HepG2 (cell line): ENCODE measurements at regions not wholly inside any gene's neighbourhood (a gene's known extent, or its start where the extent isn't known, plus 50 kb on each side); places are given as distances from the start of the nearest gene placed in this dataset.

Experiments
- ATAC-seq: fragments of 200-7000 bp; cut with Tn5 transposase; 3 replicates; pipeline ENCODE4 v1.9.1; 2020; ENCODE audit warnings: mild to moderate bottlenecking, moderate library complexity
- BruUV-seq: library from RNA; stranded (reverse); fragments of 400-500 nt; replicated peaks from 2 replicates; lab custom pipeline; 2021; lab: Mats Ljungman, UMichigan
- CTCF ChIA-PET: fragments of 300-600 bp; formaldehyde crosslinking; extraction: SDS; loops from one replicate; lab custom pipeline; 2021; ENCODE audit warnings: low total read pairs, inconsistent platforms, low intra/inter-chr PET ratio; lab: Yijun Ruan, JAX
- POLR2A ChIA-PET: fragments of 350-600 bp; sonication (Branson Sonifier 250); formaldehyde crosslinking; loops from one replicate; lab custom pipeline; 2020; ENCODE audit warnings: antibody characterized with exemption, inconsistent platforms; lab: Yijun Ruan, JAX
- DNase-seq: peaks from one replicate; pipeline ENCODE4 v3.0.0-alpha.2; 2015; ENCODE audit warnings: low spot score
- FAIRE-seq: peaks from 3 replicates; lab custom pipeline; 2011; peaks lifted over from hg19 to GRCh38; lab: Jason Lieb, UNC
- H2AFZ ChIP-seq: one replicate; pipeline ENCODE4 v1.6.1; 2011; ENCODE audit warnings: low read length, inconsistent platforms
- H3K27ac ChIP-seq: fragments of 300-600 bp; 3 replicates; pipeline ENCODE4 v1.8.0; 2011; ENCODE audit warnings: mixed run types, mild to moderate bottlenecking, mixed read lengths, low read length, inconsistent platforms; ENCODE audit not compliant: insufficient read depth; ENCODE audit errors: extremely low read length
- H3K27me3 ChIP-seq, 2 experiments: fragments of 200-600 bp in 1 of 2; 2 replicates in 1 of 2; 3 replicates in 1 of 2; pipeline versions ENCODE4 v1.6.0 to v1.8.0; 2011; ENCODE audit warnings: low read length in 2 of 2, mild to moderate bottlenecking in 2 of 2, moderate library complexity in 2 of 2, inconsistent platforms in 1 of 2; ENCODE audit not compliant: insufficient read depth in 2 of 2, control insufficient read depth in 1 of 2
- H3K36me3 ChIP-seq, 2 experiments: fragments of 200-600 bp in 1 of 2; replicated peaks in 1 of 2; 2 replicates in 1 of 2; 3 replicates in 1 of 2; pipeline versions ENCODE4 v1.5.1 to v1.8.0; 2011; ENCODE audit warnings: low read length in 2 of 2, inconsistent platforms in 1 of 2; ENCODE audit not compliant: insufficient read depth in 2 of 2, control insufficient read depth in 1 of 2
- H3K4me1 ChIP-seq: 2 replicates; pipeline ENCODE4 v1.5.1; 2012; ENCODE audit warnings: low read length, inconsistent platforms; ENCODE audit not compliant: insufficient read depth
- H3K4me2 ChIP-seq: 2 replicates; pipeline ENCODE4 v1.6.0; 2011; ENCODE audit warnings: low read depth, low read length, inconsistent platforms
- H3K4me3 ChIP-seq, 3 experiments: fragments of 200-600 bp in 1 of 3; sonication (generic), shearing (Covaris generic) in 1 of 3; replicated peaks in 1 of 3; 2 replicates each; pipeline ENCODE4 v1.5.1; 2011 to 2016; ENCODE audit warnings: low read length in 3 of 3, inconsistent platforms in 2 of 3, low read depth in 2 of 3, mild to moderate bottlenecking in 2 of 3, control low read depth in 1 of 3, mixed read lengths in 1 of 3; ENCODE audit not compliant: insufficient read depth in 1 of 3
- H3K79me2 ChIP-seq: one replicate; pipeline ENCODE4 v1.6.1; 2011; ENCODE audit warnings: low read length, inconsistent platforms; ENCODE audit not compliant: insufficient read depth
- H3K9ac ChIP-seq: 2 replicates; pipeline ENCODE4 v1.6.0; 2011; ENCODE audit warnings: mild to moderate bottlenecking, low read depth, low read length, inconsistent platforms; ENCODE audit not compliant: insufficient read depth
- H3K9me3 ChIP-seq: 2 replicates; pipeline ENCODE4 v1.5.1; 2012; ENCODE audit warnings: mild to moderate bottlenecking, low read length
- H4K20me1 ChIP-seq: 2 replicates; pipeline ENCODE4 v1.6.0; 2011; ENCODE audit warnings: inconsistent platforms, mild to moderate bottlenecking, low read length, moderate library complexity; ENCODE audit not compliant: insufficient read depth
- DMAP1 ChIP-seq: IDR thresholded peaks from 2 replicates; pipeline ENCODE4 v1.6.1; 2016
- FOSL2 ChIP-seq: sonication (generic); formaldehyde crosslinking; IDR thresholded peaks from 2 replicates; pipeline ENCODE4 v1.4.0; 2020; ENCODE audit warnings: missing genetic modification reagents
- HNF4A ChIP-seq: sonication (generic); formaldehyde crosslinking; IDR thresholded peaks from 2 replicates; pipeline ENCODE4 v1.4.0; 2020; ENCODE audit warnings: missing genetic modification reagents
- JUN ChIP-seq: sonication (generic); formaldehyde crosslinking; IDR thresholded peaks from 2 replicates; pipeline ENCODE4 v1.4.0; 2020; ENCODE audit warnings: mild to moderate bottlenecking, missing genetic modification reagents
- KAT8 ChIP-seq: IDR thresholded peaks from 2 replicates; pipeline ENCODE4 v1.6.1; 2016; ENCODE audit warnings: missing genetic modification reagents, missing compliant biosample characterization
- MLXIP ChIP-seq: sonication (generic); formaldehyde crosslinking; IDR thresholded peaks from 2 replicates; pipeline ENCODE4 v1.9.0; 2021; ENCODE audit warnings: missing genetic modification reagents, borderline replicate concordance
- NR2F2 ChIP-seq: IDR thresholded peaks from 2 replicates; pipeline ENCODE4 v1.6.1; 2012; ENCODE audit warnings: low read depth, inconsistent platforms, borderline replicate concordance
- POLR2AphosphoS5 ChIP-seq: IDR thresholded peaks from 2 replicates; pipeline ENCODE4 v1.6.1; 2012; ENCODE audit warnings: low read depth, low read length
- RFX1 ChIP-seq: fragments of 450-650 bp; IDR thresholded peaks from 2 replicates; pipeline ENCODE4 v1.6.1; 2017
- SMAD9 ChIP-seq: sonication (generic); formaldehyde crosslinking; IDR thresholded peaks from 2 replicates; pipeline ENCODE4 v1.5.1; 2020; ENCODE audit warnings: mild to moderate bottlenecking, missing genetic modification reagents
- TEF ChIP-seq: sonication (generic); formaldehyde crosslinking; IDR thresholded peaks from 2 replicates; pipeline ENCODE4 v1.5.0; 2020; ENCODE audit warnings: missing genetic modification reagents
- ZNF3 ChIP-seq: IDR thresholded peaks from 2 replicates; pipeline ENCODE4 v1.7.0; 2017; ENCODE audit warnings: inconsistent platforms
- ZNF616 ChIP-seq: sonication (generic); formaldehyde crosslinking; IDR thresholded peaks from 2 replicates; pipeline ENCODE4 v1.5.0; 2020; ENCODE audit warnings: low read depth, mild to moderate bottlenecking, missing genetic modification reagents
- ZNF768 ChIP-seq: sonication (generic); formaldehyde crosslinking; IDR thresholded peaks from 2 replicates; pipeline ENCODE4 v1.4.0; 2020; ENCODE audit warnings: missing genetic modification reagents
- ZSCAN21 ChIP-seq: sonication (generic); formaldehyde crosslinking; IDR thresholded peaks from 2 replicates; pipeline ENCODE4 v1.8.0; 2022; ENCODE audit warnings: mild to moderate bottlenecking, missing genetic modification reagents, moderate library complexity, borderline replicate concordance
- WGBS: methylation state at CpG from one replicate; pipeline ENCODE4 v1.1.6; 2017; ENCODE audit warnings: low lambda C conversion rate; 5-methylcytosine and 5-hydroxymethylcytosine counted together
- in situ Hi-C: cut with HindIII; loops from 2 replicates; pipeline ENCODE4 v1.10.0; 2017; ENCODE audit warnings: low pct_unique_long_range_greater_than_20kb; ENCODE audit not compliant: extremely low pct_ligation_motif_present
- intact Hi-C: fragments of 100-400 bp; cut with micrococcal nuclease; formaldehyde crosslinking; loops from one replicate; pipeline ENCODE4 v1.10.0; 2022; ENCODE audit not compliant: unreplicated experiment
- TF ChIP-seq, protein P1 (sequence below): sonication (generic); formaldehyde crosslinking; IDR thresholded peaks from 2 replicates; pipeline ENCODE4 v1.5.0; 2020; ENCODE audit warnings: mild to moderate bottlenecking, missing genetic modification reagents
- TF ChIP-seq, protein P2 (sequence below): sonication (generic); formaldehyde crosslinking; IDR thresholded peaks from 2 replicates; pipeline ENCODE4 v1.5.1; 2020; ENCODE audit warnings: missing genetic modification reagents, mild to moderate bottlenecking, borderline replicate concordance
- TF ChIP-seq, protein P3 (sequence below): sonication (generic); formaldehyde crosslinking; IDR thresholded peaks from 2 replicates; pipeline ENCODE4 v1.5.1; 2020; ENCODE audit warnings: mild to moderate bottlenecking, missing genetic modification reagents, moderate library complexity

DNA sequence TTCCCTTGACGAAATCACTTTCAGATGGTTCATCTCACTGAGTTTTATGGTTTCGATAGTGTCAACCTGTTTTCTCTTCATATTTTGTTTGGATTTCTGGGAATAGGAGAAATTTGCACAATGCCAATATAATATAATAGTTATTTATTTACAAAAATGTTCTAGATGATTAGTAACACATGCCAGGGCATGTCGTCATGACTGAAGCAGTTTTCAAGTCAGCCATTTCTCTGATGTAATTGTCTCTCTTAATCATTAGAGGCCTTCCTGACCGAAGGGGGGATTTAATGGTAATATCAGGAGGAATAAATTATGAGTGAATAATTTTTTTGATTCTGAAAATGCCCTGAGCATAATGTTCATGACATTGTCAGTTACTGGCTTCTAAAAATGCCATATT lies 246.5 kb upstream of the ATP10B start (continued):
- TF ChIP-seq, protein P1, sequence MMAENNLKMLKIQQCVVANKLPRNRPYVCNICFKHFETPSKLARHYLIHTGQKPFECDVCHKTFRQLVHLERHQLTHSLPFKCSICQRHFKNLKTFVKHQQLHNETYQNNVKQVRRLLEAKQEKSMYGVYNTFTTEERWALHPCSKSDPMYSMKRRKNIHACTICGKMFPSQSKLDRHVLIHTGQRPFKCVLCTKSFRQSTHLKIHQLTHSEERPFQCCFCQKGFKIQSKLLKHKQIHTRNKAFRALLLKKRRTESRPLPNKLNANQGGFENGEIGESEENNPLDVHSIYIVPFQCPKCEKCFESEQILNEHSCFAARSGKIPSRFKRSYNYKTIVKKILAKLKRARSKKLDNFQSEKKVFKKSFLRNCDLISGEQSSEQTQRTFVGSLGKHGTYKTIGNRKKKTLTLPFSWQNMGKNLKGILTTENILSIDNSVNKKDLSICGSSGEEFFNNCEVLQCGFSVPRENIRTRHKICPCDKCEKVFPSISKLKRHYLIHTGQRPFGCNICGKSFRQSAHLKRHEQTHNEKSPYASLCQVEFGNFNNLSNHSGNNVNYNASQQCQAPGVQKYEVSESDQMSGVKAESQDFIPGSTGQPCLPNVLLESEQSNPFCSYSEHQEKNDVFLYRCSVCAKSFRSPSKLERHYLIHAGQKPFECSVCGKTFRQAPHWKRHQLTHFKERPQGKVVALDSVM (CRISPR knock-in tag) = no peak
- TF ChIP-seq NR2F2 (no peak), POLR2AphosphoS5 (no peak), KAT8 (CRISPR knock-in tag) (no peak), SMAD9 (no peak), DMAP1 (CRISPR knock-in tag) (no peak), FOSL2 (CRISPR knock-in tag) (no peak), ZSCAN21 (CRISPR knock-in tag) (no peak)
- TF ChIP-seq, protein P2, sequence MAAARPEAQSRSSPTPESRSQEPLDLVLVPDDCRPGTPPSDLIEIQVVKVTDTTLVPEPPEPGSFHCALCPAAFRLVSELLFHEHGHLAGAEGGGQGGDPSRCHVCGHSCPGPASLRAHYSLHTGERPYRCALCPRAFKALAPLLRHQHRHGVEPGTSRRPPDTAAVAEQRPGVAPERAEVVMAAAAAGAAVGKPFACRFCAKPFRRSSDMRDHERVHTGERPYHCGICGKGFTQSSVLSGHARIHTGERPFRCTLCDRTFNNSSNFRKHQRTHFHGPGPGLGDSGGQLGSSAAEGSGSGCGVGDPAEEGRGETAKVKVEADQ (CRISPR knock-in tag) = no peak

DNA sequence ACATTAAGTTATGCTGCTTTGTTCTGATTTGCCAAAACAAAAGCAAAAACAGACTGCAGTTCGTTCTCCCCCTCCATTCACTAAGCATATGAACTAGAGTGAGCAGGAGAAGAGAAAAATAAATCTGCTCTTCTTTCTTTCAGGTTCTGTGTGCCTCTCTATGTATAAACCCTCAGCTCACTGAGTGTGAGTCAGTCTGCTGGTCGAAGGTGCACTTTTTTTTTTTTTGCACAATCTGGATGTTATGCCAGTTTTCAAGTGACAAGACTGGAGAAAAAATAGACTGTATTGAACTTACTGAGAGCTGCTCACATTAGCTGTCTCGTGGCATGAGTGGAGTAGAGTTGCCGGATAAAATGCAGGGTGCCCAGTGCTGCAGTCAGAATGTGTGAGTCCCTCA lies 244.6 kb upstream of the ATP10B start:
- 0 out of 2 replicates have a peak overlapping the region, but pooled peaks have one; percentile 6 for H3K4me2 ChIP-seq
- H3K4me1 ChIP-seq = 0 out of 2 replicates have a peak, but pooled peaks cover 8% of the 10 kb centered on the region
- no peak overlapping the region for H3K4me3 ChIP-seq
- FAIRE-seq (no peak), ATAC-seq (no peak), DNase-seq (no peak)
- no peak overlapping the region for H3K27ac ChIP-seq
- H3K9ac ChIP-seq = no peak overlapping the region
- no peaks in the 10 kb centered on the region for H4K20me1 ChIP-seq
- no peaks in the 10 kb centered on the region for H3K9me3 ChIP-seq
- no peaks in the 10 kb centered on the region for H3K36me3 ChIP-seq
- in situ Hi-C loops (no loop called here), intact Hi-C loops (no loop called here)
- no peaks in the 10 kb centered on the region for H3K27me3 ChIP-seq
- H2AFZ ChIP-seq = no peak overlapping the region
- POLR2A ChIA-PET = no interaction called here
- no peaks in the 10 kb centered on the region for H3K79me2 ChIP-seq
- WGBS = 18% methylated on average over 4 of the region's 4 CpGs
- CTCF ChIA-PET = no interaction called here
- BruUV-seq = no TSS peak
- TF ChIP-seq, protein P3, sequence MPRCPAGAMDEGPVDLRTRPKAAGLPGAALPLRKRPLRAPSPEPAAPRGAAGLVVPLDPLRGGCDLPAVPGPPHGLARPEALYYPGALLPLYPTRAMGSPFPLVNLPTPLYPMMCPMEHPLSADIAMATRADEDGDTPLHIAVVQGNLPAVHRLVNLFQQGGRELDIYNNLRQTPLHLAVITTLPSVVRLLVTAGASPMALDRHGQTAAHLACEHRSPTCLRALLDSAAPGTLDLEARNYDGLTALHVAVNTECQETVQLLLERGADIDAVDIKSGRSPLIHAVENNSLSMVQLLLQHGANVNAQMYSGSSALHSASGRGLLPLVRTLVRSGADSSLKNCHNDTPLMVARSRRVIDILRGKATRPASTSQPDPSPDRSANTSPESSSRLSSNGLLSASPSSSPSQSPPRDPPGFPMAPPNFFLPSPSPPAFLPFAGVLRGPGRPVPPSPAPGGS (CRISPR knock-in tag) = no peak
- TF ChIP-seq RFX1 (no peak), MLXIP (CRISPR knock-in tag) (no peak), ZNF768 (CRISPR knock-in tag) (no peak), ZNF3 (CRISPR knock-in tag) (no peak), JUN (CRISPR knock-in tag) (no peak), HNF4A (CRISPR knock-in tag) (no peak), TEF (CRISPR knock-in tag) (no peak), ZNF616 (CRISPR knock-in tag) (no peak)
